Gastroesophageal sphincter (tissue), 3 donors: ENCODE measurements at regions not wholly inside any gene's neighbourhood (a gene's known extent, or its start where the extent isn't known, plus 50 kb on each side); places are given as distances from the start of the nearest gene placed in this dataset.

Experiments used
- CTCF ChIP-seq, 4 experiments: fragments of 200-600 bp in 2 of 4; fragments of 450-650 bp in 2 of 4; sonication (generic) in 1 of 4; IDR thresholded peaks; one replicate each; pipeline ENCODE4 v1.5.1; 2017 to 2019; ENCODE audit warnings: antibody characterized with exemption in 4 of 4, mild to moderate bottlenecking in 2 of 4, moderate library complexity in 2 of 4
- EP300 ChIP-seq: sonication (generic); formaldehyde crosslinking; IDR thresholded peaks from one replicate; pipeline ENCODE4 v1.6.1; 2017; ENCODE audit warnings: antibody characterized with exemption, mild to moderate bottlenecking
- POLR2A ChIP-seq, 2 donors: fragments of 450-650 bp; IDR thresholded peaks; one replicate each; pipeline ENCODE4 v1.6.1; 2017; ENCODE audit warnings: antibody characterized with exemption in 2 of 2, mild to moderate bottlenecking in 2 of 2, moderate library complexity in 1 of 2
- POLR2AphosphoS5 ChIP-seq: sonication (generic); formaldehyde crosslinking; IDR thresholded peaks from one replicate; pipeline ENCODE4 v1.6.1; 2017; ENCODE audit warnings: antibody characterized with exemption

- TF ChIP-seq CTCF (IDR thresholded peaks at IDR 0.05) (no peak), POLR2AphosphoS5 (no peak), POLR2A (IDR thresholded peaks at IDR 0.05) (no peak), EP300 (no peak)
These were observed 229.3 kb downstream of the HS3ST3A1 start for GRCh38 chr17:13372432-13372831.
